ENCODE measurements at regions not wholly inside any gene's neighbourhood (a gene's known extent, or its start where the extent isn't known, plus 50 kb on each side); places are given as distances from the start of the nearest gene placed in this dataset.
A peak's percentile ranks its signal among the peaks of the same experiment; 100 is the strongest.
"Not testable (repeated sequence)": the region's sequence is repeated elsewhere in the genome, so short reads cannot be mapped to it uniquely, and the experiment has no call there.

DNA sequence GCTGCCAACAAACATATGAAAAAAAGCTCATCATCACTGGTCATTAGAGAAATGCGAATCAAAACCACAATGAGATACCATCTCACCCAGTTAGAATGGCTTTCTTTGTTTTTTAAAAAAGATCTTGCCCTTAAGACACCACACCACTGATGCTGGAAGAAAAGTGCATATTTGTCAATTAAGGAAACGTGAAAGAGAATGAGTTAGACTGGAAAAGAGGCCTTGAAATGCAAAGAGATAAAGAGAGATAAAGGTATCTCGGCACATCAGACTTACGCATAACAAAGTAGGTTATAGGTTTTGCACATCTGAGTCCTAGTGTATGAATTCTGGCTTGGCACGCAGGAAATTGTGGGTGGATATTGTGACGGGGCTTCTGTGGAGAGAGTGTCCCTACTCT lies 149.5 kb downstream of the MTX2 start:
- H3K27me3 ChIP-seq (ENCODE audit: control insufficient read depth, insufficient read depth, low read length) = no peaks in the 10 kb centered on the region
- DNase-seq (ENCODE audit: low read depth) = no peak
- H3K36me3 ChIP-seq (ENCODE audit: control insufficient read depth, insufficient read depth, low read length) = no peaks in the 10 kb centered on the region
- no peak overlapping the region for H3K4me3 ChIP-seq (ENCODE audit: low read depth, low read length)
- TF ChIP-seq, protein P1, sequence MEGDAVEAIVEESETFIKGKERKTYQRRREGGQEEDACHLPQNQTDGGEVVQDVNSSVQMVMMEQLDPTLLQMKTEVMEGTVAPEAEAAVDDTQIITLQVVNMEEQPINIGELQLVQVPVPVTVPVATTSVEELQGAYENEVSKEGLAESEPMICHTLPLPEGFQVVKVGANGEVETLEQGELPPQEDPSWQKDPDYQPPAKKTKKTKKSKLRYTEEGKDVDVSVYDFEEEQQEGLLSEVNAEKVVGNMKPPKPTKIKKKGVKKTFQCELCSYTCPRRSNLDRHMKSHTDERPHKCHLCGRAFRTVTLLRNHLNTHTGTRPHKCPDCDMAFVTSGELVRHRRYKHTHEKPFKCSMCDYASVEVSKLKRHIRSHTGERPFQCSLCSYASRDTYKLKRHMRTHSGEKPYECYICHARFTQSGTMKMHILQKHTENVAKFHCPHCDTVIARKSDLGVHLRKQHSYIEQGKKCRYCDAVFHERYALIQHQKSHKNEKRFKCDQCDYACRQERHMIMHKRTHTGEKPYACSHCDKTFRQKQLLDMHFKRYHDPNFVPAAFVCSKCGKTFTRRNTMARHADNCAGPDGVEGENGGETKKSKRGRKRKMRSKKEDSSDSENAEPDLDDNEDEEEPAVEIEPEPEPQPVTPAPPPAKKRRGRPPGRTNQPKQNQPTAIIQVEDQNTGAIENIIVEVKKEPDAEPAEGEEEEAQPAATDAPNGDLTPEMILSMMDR (IDR thresholded peaks at IDR 0.05; ENCODE audit: insufficient read depth, low read length, poor library complexity, severe bottlenecking) = no peak

DNA sequence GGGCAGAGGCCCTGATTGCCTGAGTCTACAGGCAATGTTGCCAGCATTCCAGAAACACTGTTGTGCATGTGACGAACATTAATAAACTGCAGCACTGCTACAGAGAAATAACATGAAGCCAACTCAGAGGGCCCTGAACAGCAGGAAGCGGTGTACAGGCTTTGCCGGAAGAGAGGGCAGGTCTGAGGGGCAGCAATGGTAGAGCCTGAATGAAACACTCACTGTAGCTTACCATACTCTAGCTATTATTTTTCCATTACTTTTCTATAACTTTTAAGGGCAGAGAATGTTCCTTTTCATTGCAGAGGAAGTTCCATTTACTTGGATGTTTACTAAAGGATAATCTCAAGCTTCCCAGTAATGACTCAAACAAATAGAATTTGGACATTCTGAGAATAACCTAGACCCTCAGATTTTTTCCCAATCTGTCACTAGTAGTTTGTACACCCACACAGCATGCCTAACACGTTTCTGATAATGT lies 150.4 kb downstream of the MTX2 start:
- H3K4me3 ChIP-seq (ENCODE audit: low read depth, low read length) = no peak overlapping the region
- TF ChIP-seq, protein P1 (IDR thresholded peaks at IDR 0.05; ENCODE audit: insufficient read depth, low read length, poor library complexity, severe bottlenecking) = no peak
- H3K36me3 ChIP-seq (ENCODE audit: control insufficient read depth, insufficient read depth, low read length) = no peaks in the 10 kb centered on the region
- H3K27me3 ChIP-seq (ENCODE audit: control insufficient read depth, insufficient read depth, low read length) = no peaks in the 10 kb centered on the region
- no peak for DNase-seq (ENCODE audit: low read depth)

DNA sequence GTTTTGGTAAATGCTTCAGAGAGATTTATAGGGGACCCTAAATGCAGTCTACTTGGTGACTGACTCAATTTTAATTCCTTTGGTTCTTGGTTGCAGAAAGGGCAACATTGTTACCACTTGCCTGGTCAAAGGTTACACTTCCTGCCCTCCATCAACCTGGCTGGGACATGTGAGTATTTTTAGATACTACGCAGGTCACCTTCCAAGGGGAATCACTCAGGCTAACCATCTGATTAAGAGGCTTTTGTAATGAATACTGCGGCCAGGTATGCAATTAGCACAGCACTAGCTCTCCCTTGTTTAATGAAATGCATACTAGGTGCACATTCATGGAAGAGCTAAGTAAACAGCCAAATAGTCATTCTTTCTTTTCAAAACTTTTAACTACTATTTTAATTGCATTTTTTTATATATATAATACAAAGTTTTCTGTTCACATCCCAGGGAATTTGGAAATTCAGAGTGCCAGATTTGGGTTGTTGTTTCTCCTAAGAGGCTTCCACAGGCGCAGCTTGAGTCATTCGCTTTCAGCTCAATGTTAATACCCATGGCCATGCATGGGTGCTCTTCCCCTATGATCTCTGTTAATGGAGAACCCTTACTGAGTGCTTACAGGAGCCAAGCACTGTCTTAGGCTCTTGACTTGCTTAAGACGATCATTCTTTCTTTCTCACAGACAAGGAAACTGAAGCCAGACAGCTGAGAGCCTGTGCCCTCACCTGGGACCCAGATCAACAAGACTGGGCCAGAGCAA lies 152.2 kb downstream of the MTX2 start:
- Histone ChIP-seq H3K27me3 (ENCODE audit: control insufficient read depth, insufficient read depth, low read length) (no peaks in the 10 kb centered on the region), H3K4me3 (ENCODE audit: low read depth, low read length) (no peak overlapping the region), H3K36me3 (ENCODE audit: control insufficient read depth, insufficient read depth, low read length) (no peaks in the 10 kb centered on the region)
- DNase-seq (ENCODE audit: low read depth) = peak; percentile 74
- TF ChIP-seq, protein P1 (IDR thresholded peaks at IDR 0.05; ENCODE audit: insufficient read depth, low read length, poor library complexity, severe bottlenecking) = no peak

DNA sequence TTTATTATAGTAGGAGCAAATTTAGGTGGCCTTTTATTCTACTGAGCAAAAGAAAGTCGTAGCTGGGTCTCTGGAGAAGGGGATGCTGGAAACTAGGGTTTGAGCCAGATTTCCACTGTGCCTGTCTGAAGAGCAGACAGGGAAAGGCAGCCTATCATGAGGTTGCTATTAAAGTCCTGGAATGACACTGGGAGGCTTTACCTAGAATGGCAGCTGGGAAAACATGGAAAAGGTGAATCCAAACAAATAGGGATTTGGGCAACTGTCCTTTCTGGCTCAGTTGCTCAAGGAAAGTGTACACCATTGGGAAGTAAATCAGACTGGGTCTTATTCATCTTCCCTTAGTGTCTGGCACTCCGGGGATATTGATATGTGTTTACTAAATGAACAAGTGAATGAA lies 154.6 kb downstream of the MTX2 start:
- no peaks in the 10 kb centered on the region for H3K27me3 ChIP-seq (ENCODE audit: control insufficient read depth, insufficient read depth, low read length)
- DNase-seq (ENCODE audit: low read depth) = no peak
- TF ChIP-seq, protein P1 (IDR thresholded peaks at IDR 0.05; ENCODE audit: insufficient read depth, low read length, poor library complexity, severe bottlenecking) = no peak
- H3K4me3 ChIP-seq (ENCODE audit: low read depth, low read length) = no peak overlapping the region
- H3K36me3 ChIP-seq (ENCODE audit: control insufficient read depth, insufficient read depth, low read length) = no peaks in the 10 kb centered on the region

DNA sequence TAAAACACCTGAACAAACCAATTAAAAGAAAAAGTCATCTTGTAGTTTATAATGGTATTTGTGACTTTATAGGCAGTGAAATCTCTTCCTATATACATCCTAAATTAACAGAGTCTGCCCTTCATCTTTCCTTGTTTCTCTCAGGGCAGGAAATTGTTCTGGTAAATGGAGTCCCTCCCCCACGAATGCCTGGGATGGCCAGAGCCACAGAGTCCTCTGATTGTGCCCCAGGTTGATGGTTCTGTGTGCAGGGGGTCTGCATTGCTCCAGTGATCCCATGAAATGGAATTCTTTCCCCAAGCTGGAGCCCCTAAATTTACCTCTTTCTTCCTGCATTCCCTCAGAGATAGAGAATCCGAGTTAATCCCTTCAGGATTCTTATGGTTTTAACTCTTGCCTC lies 155.5 kb downstream of the MTX2 start:
- Histone ChIP-seq H3K36me3 (ENCODE audit: control insufficient read depth, insufficient read depth, low read length) (no peaks in the 10 kb centered on the region), H3K27me3 (ENCODE audit: control insufficient read depth, insufficient read depth, low read length) (no peaks in the 10 kb centered on the region), H3K4me3 (ENCODE audit: low read depth, low read length) (no peak overlapping the region)
- TF ChIP-seq, protein P1 (IDR thresholded peaks at IDR 0.05; ENCODE audit: insufficient read depth, low read length, poor library complexity, severe bottlenecking) = no peak
- no peak for DNase-seq (ENCODE audit: low read depth)

DNA sequence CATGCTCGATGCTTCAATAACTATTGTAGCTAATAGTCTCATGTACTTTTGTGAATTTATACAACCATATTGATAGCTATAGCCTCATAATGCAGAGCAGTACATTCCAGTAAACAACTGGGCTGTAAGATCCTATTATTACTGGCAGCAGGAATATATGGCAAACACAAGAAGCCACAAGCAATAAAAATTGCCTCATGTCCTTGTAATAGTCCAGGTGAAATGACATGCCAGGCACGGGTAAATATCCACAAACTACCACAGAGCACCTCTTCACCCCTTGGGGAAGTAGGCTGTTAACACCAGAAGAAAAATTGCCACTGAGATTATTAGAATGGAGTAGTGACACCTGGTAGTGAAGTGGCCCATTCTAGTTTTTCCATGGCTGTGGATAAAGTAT lies 158.3 kb downstream of the MTX2 start:
- no peaks in the 10 kb centered on the region for H3K36me3 ChIP-seq (ENCODE audit: control insufficient read depth, insufficient read depth, low read length)
- TF ChIP-seq, protein P1 (IDR thresholded peaks at IDR 0.05; ENCODE audit: insufficient read depth, low read length, poor library complexity, severe bottlenecking) = no peak
- H3K4me3 ChIP-seq (ENCODE audit: low read depth, low read length) = no peak overlapping the region
- no peak for DNase-seq (ENCODE audit: low read depth)
- H3K27me3 ChIP-seq (ENCODE audit: control insufficient read depth, insufficient read depth, low read length) = no peaks in the 10 kb centered on the region

DNA sequence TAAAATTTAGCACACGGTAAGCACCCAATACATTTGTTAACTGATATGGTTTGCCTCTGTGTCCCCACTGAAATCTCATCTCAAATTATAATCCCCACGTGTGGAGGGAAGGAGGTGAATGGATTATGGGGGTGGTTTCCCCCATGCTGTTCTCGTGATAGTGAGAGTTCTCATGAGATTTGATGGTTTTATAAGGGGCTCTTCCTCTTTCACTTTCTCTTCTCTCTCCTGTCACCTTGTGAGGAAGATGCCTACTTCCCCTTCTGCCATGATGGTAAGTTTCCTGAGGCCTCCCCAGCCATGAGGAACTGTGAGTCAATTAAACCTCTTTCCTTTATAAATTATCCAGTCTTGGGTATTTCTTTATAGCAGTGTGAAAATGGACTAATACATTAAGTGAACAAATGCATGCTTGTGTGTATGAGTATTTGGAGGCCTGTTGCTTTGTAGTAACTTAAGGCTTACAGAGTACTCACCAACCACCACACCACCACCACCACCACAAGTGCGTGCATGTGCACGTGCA lies 159.8 kb downstream of the MTX2 start:
- not testable (repeated sequence) for H3K27me3 ChIP-seq (ENCODE audit: control insufficient read depth, insufficient read depth, low read length); H3K36me3 ChIP-seq (ENCODE audit: control insufficient read depth, insufficient read depth, low read length); H3K4me3 ChIP-seq (ENCODE audit: low read depth, low read length); DNase-seq (ENCODE audit: low read depth)
